Astrocyte of the spinal cord (primary cell): ENCODE measurements at regions not wholly inside any gene's neighbourhood (a gene's known extent, or its start where the extent isn't known, plus 50 kb on each side); places are given as distances from the start of the nearest gene placed in this dataset.

ENCODE experiments used
- DNase-seq: peaks from one replicate; pipeline ENCODE4 v3.0.0; 2011; ENCODE audit warnings: low read depth, low spot score
- H3K4me3 ChIP-seq: 2 replicates; pipeline ENCODE4 v1.5.1; 2011; ENCODE audit warnings: low read depth, mild to moderate bottlenecking, low read length, moderate library complexity
- in situ Hi-C: cut with HindIII; loops from 2 replicates; pipeline ENCODE4 v1.10.0; 2017; ENCODE audit warnings: low sequenced_read_pairs
- TF ChIP-seq, protein P1 (sequence below): IDR thresholded peaks from 2 replicates; pipeline ENCODE4 v1.5.1; 2012; ENCODE audit warnings: low read depth, mild to moderate bottlenecking, low read length, inconsistent platforms

DNA sequence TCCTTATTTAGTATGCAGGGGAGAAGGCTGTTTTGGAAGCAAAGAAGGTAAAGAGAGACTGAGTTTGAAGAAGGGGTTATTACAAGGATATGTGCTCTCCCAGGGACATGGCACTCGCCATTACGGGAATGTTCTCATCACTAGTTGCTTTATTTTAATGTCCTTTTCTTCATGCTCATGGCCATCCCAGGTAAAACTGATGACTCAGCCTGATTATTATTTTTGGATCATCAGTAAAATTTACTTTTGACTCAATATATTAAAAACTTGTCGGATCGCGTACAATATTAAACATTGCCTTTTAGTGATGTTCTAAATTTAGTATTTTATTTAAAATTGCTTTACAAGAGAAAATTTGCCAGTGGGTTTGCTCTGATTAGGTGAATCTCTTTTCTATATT, 414.7 kb downstream of the TLE4 start:
- no peak for DNase-seq
- in situ Hi-C loops, result no loop called here
- no peak overlapping the region for H3K4me3 ChIP-seq
- TF ChIP-seq, protein P1, sequence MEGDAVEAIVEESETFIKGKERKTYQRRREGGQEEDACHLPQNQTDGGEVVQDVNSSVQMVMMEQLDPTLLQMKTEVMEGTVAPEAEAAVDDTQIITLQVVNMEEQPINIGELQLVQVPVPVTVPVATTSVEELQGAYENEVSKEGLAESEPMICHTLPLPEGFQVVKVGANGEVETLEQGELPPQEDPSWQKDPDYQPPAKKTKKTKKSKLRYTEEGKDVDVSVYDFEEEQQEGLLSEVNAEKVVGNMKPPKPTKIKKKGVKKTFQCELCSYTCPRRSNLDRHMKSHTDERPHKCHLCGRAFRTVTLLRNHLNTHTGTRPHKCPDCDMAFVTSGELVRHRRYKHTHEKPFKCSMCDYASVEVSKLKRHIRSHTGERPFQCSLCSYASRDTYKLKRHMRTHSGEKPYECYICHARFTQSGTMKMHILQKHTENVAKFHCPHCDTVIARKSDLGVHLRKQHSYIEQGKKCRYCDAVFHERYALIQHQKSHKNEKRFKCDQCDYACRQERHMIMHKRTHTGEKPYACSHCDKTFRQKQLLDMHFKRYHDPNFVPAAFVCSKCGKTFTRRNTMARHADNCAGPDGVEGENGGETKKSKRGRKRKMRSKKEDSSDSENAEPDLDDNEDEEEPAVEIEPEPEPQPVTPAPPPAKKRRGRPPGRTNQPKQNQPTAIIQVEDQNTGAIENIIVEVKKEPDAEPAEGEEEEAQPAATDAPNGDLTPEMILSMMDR, result no peak

DNA sequence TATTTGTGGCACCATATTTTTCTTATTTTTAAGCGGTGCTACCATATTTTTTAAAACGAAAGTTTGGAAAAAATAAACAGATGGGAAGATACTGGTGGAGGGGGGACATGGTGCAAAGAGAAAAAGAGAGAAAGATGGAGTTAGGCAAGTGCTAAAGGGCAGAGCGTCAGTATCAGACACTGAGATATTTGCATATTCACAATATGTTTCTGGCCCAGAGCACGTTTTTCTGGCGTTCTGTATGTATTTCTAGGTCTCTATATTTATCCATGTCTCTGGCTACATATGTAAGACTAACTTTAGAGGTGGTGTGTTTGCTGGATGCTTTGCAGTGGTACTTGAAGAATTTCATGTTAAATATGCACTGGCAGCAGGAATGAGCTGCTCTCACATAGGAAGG, 414.0 kb downstream of the TLE4 start:
- in situ Hi-C loops, result no loop called here
- H3K4me3 ChIP-seq, result no peak overlapping the region
- no peak for DNase-seq
- TF ChIP-seq, protein P1, result no peak

DNA sequence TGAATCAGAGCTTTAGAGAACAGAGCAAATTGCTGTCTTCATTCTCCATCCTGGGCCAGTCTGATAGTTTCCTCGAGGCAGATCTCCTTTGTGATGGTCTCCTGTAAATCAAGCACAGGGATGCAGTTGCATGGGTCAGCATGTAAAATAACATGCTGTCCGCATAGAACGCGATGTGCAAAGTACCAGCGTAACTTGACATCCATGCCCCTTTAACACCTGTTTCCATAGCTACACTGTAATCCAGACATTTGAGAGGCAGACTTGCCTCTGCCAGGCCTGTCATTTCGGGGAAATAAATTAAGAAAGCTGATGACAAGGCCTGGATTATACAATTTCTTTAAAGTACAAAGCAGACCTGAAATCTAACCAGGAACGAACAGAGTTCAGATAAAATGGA, 413.5 kb downstream of the TLE4 start:
- no peak overlapping the region for H3K4me3 ChIP-seq
- in situ Hi-C loops, result no loop called here
- TF ChIP-seq, protein P1, result no peak
- DNase-seq, result no peak

DNA sequence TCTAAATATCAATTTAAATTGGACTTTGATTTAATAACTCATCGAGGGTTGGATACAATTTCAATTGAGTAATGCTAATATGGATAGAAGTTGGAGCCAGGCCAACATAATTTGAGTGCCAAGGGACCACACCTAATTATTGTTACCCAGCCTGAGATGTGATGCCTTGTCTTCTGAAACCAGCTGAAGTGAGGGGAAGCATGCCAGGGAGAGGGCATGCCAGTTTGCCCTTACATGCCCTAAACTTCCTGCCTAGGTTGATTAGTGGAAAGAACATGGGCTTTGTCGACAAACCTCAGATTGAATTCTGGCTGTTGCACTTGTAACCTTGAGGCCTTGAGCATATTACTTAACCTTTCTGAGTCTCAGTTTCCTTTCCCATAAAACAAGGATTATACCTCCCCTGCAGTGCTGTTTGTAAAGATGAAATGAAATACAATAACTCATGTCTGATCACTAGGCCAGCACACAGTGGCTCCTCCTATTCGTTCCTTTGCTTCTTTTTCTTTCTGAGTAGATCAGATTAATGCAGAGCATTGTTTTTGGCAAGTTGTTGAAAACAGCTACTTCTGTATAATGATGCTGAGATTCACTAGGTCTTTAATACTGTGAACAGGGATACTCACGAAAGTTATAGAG, 412.8 kb downstream of the TLE4 start:
- DNase-seq, result no peak
- H3K4me3 ChIP-seq, result no peak overlapping the region
- in situ Hi-C loops, result no loop called here
- TF ChIP-seq, protein P1, result no peak

DNA sequence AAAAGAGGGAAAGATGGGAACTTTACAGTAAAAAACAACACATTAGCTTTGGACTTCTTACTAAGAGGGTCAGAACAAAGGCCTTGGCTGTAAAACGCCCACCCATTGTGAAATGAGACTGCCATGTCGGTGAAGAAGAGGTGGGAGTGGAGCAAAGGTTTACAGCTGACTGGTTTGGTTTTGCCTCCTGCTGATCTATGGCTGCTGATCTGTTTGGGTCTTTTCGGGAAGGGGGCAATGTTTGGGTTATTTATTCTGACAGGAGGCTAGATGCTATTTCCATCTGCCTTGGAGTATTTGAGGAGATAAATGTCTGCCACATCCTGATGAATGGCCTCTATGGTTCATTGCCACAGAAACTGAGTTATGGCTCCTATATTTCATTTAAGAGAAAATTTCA, 408.7 kb downstream of the TLE4 start:
- no peak for DNase-seq
- in situ Hi-C loops, result no loop called here
- no peak overlapping the region for H3K4me3 ChIP-seq
- TF ChIP-seq, protein P1, result no peak

DNA sequence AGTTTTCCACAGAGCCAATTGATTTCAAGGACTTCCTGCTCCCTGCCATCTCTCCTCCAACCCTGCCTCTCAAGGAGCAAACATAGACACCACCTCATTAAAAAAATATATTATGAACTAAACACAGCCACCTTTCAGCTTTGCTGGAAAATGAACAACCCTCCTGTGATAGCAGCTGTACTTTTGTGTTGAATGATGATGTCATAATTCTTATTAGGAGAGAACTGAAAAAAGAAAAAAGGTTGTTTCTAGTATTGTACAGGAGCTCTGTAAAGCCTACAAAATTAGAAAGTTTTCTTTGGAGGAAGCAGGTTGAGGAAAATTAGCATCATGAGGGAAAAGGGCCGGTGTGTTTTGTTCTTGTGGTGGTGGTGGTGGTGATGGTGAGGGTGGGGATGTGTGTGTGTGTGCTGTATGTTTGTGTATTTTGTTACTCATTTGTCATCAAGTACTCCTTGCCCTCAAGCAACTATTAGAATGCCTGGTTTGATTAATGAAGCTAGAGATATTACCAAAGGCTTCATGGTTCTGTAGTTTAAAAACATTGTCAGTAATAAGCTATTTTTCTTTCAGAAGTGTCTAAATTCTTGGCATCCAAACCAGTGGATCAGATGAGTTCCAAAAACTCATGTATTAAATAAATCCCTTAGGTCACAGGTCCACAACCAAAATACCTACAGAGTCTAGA, 405.9 kb downstream of the TLE4 start:
- DNase-seq, result no peak
- H3K4me3 ChIP-seq, result no peak overlapping the region
- in situ Hi-C loops, result no loop called here
- TF ChIP-seq, protein P1, result no peak
